GM19043 (cell line): ENCODE measurements at regions not wholly inside any gene's neighbourhood (a gene's known extent, or its start where the extent isn't known, plus 50 kb on each side); places are given as distances from the start of the nearest gene placed in this dataset.
"Not testable (repeated sequence)": the region's sequence is repeated elsewhere in the genome, so short reads cannot be mapped to it uniquely, and the experiment has no call there.

Experiments
- ATAC-seq: cut with Tn5 transposase; IDR thresholded peaks from one replicate; pipeline ENCODE4 v1.9.1; 2021; ENCODE audit warnings: low read depth; ENCODE audit not compliant: unreplicated experiment

DNA sequence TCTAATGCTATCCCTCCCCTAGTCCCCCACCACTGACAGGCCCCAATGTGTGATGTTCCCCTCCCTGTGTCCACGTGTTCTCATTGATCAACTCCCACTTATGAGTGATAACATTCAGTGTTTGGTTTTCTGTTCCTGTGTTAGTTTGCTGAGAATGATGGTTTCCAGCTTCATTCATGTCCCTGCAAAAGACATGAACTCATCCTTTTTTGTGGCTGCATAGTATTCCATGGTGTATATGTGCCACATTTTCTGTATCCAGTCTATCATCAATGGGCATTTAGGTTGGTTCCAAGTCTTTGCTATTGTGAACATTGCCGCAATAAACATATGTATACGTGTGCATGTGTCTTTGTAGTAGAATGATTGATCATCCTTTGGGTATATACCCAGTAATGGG is 153.1 kb downstream of the OR13H1 start:
- not testable (repeated sequence) for ATAC-seq

DNA sequence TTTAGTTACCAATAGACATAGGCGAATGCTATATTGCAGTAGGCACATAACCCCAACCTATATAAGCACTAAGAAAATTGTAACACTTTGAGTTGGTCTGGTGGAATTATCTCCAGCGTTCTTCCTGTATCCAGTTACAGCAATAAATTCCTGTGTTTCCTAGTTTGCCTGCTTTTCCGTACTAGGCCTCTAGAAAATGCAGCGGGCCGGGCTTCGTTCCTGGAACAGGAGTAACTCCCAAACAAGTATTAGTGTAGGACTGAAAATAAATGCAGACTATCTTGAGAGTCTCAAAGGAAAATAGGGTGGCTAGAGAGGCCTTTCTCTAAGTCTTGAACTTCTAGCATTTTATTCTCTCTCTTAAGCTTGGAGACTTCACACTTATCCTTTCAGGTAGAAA is 159.8 kb downstream of the OR13H1 start:
- ATAC-seq, result no peak

DNA sequence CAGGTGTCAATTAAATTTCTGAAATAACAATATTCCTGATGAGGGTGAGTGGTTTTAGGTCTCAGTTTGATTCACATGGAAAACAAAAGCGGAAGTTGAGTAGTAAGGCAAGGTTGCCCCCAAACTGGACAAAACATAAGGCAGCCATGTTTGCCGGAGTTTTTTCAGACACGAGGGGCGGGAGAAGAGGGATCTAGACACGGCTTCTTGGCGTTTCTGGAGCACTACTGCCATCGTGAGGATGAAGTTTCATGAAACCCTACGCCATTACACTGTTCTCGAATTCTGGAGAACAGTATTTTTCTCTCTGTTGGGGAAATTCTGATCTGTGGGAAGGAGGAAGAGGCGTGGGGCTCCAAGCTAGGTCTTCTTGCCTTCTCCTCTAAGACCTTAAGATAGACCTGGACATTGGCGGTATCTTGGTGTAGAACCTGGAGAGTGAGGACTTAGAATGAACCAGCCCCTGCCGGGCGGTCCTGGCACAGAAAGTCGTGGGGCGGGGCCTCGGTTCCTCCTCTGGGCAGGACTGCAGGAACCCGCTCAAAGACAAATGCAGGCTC is 160.3 kb downstream of the OR13H1 start:
- ATAC-seq, result no peak

DNA sequence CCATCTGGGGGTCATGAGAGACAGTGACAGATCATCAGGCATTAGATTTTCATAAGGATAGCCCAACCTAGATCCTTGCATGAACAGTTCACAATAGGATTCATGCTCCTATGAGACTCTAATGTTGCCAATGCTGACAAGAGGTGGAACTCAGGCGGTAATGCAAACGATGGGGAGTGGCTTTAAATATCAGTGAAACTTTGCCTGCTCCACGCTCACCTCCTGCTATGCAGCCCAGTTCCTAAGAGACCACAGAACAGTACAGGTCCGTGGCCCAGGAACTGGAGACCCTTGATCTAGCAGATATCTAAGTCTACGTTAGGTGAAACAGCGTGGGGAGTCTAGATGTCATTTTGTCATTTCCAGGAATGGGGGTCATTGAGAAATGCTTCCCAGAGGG is 165.7 kb downstream of the OR13H1 start:
- no peak for ATAC-seq

DNA sequence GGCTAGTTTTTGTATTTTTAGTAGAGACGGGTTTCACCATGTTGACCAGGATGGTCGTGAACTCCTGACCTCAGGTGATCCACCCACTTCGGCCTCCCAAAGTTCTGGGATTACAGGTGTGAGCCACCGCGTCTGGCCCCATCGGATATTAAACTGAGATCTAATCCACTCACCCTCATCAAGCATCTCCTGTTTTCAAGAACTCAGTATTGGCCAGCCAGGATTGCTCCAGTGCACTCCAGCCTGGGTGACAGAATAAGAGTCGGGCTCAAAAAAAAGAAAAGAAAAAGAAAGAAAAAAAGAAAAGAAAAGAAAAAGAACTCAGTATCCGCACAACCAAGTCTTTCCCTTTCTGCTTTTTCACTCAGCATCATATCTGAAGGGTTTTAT is 167.6 kb downstream of the OR13H1 start:
- ATAC-seq, result no peak

DNA sequence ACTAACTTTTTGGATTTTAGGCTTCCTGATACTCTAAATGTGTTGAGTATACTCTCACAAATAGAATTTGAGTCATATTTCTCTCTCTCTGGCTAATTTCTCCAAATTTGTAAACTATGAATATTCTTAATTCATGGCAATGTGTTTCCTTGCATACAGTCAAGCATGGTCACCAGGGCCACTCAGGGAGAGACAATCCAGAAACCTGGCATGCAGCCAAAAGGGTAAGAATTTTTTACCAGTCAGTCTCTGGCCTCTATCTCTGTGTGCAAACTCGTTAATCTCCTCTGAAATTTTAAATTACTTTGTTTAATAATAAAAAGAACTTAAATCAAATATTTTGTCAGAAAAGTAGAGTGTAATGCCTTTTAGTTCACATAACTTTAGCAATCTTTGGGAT is 179.8 kb downstream of the OR13H1 start:
- ATAC-seq, result no peak

DNA sequence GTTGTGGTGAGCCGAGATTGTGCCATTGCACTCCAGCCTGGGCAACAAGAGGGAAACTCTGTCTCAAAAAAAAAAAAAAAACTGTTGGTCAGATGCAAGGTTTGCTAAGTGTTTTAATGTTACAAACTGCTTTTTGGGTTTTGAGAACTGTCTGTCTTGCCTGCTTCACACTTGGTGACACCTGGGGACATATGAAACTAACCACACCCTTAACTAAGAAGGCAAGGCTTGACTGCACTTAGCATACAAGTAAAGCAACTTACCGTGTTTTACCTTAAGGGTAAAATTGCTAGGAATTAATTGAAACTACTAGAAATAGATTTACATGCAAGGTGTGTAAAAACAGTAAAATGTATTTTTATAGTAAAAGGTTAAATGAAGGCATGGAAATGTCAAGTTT is 180.4 kb downstream of the OR13H1 start:
- no peak for ATAC-seq

DNA sequence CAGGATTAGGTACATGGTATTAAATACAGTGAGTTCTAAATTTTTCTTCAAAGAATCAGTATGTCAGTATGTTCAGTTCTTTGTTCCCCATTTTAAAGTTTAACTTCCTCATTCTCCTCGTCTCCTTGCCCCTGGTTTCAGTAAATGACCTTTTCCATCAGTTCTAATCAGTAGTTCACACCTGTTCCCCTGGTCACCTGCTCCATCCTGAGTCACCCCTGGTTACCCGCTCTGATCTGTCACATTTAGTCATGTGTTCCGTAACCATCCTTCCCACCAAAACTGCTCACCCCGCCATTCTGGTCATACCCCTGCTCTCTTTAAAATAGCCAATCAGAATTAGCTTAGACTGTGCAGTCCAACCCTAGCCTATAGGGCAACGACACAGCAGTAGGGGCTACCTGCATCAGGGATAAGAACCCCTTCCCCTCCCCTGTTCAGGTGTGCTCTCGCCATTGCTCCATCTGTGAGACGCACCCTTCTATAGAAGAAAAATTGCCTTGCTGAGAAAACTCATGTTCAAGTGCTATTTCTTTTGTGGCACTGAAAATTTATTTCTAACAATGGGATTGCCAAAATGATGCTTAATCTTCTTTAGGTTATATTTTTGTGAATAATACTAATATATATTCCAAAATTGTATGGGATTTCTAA is 181.3 kb downstream of the OR13H1 start:
- no peak for ATAC-seq

DNA sequence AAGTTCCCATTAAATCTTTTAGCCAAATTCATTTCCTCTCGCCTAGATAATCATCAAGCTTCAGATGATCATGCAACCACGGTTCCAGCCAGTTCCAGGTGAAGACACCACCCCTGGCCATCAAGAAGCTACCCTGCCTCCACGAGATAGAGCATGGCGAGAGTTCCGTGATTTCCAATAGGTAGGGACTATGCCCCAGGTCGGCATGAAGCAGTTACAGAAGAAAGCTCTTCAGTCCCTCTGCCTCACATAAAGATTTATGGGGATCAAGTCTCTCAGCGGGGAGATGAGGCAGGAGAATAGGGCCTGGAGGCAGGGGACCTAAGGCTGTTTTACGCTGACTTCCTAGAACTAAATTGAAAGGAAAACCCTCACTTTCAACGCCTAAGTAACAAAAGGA is 183.9 kb downstream of the OR13H1 start:
- ATAC-seq, result no peak

DNA sequence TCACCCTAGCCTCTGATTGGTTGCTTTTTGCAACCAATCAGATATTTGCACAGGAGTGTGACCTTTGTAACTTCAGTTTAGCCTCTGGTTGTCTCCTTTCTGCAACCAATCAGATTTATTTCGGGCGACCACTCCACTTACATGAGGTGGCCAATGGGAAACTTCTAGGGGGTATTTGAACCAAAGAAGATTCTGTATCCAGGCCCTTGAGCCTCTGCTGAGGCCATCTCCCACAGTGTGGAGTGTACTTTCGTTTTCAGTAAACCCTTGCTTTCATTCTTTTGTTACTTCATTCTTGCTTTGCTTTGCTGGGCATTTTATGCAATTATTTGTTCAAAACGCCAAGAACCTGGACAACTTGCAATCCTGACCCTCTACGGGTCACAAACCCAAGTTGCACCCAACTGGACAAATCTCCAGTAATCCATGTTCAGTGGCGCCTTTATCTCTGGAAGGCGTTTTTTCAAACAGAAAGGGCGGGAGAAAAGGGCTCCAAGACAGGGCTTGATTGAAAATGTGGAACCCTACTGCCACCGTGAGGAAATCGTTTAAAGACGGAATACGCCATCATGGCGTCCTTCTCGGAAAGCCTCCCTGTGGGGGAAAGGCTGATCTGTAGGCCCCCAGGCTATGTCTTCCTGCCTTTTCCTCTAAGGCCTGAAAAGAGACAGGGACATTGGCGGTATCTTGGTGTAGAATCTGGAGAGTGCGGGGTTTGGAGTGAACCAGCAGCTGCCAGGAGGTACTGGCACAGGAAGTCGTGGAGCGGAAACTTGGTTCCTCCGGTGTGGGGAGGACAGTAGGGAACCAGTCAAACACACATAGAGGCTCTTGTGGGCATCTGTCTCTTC is 184.6 kb downstream of the OR13H1 start:
- ATAC-seq, result no peak

DNA sequence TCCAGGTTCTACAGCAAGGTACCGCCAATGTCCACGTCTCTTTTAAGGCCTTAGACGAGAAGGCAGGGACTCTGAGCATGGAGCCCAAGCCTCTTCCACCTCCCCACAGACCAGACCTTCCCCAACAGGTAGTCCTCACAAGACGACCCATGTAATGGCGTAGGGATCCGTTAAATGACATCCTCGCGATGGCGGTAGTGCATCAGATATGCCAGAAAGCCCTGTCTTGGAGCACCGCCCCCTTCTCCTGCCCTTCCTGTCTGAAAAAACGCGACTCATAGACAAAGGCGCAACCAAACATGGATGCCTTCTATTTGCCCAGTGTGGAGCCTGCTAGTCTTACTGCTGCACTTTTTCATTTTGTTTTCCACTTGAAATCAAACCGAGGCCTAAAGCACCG is 185.4 kb downstream of the OR13H1 start:
- ATAC-seq, result no peak

DNA sequence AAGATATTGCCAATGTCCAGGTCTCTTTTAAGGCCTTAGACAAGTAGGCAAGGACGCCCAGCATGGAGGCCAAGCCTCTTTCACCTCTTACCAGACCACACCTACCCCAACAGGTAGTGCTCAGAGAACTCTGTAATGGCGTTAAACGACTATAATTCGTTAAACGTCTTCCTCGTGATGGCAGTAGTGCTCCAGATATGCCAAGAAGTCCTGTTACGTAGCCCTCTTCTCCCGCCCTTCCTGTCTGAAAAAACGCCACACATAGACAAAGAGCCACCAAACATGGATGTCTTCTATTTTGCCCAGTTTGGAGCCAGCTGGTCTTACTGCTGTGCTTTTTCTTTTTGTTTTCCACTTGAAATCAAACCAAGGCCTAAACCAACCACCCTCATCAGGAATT is 190.7 kb downstream of the OR13H1 start:
- ATAC-seq, result no peak

DNA sequence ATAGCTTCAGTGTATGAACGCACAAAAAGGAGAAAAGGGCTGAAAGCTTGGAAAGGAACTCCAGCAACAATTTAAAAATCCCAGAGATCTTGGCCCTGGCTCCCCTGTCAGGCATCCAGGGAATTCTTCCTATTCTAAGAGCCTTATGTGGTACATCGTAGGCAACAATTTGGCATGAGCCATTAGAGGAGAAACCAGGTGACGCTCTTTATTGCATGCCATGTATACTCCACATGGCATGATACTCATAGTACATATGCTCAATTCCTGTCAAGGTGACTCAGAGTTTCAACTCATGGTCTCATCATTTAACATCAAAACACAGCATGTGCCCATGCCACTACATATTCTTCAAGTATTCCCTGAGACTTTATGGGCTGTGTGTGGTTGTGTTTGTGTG is 191.3 kb downstream of the OR13H1 start:
- no peak for ATAC-seq

DNA sequence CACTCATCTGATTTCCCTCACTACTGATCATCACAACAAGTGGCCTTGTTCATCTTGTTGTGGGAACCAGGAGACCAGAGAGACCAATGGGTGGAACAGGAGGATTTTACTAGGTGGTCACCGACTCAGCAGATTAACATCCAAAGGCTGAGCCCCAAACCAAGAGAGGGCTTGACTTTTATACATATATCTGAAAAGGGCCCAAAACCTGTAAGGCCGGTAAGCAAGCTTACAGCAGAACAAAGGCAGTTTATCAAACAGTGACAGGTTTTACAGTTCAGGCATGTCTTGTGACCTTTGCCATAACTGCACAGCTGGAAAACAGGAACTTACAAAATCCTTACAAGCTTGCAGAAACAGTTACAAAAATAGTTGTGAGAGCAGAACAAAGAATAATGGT is 195.9 kb downstream of the OR13H1 start:
- no peak for ATAC-seq

DNA sequence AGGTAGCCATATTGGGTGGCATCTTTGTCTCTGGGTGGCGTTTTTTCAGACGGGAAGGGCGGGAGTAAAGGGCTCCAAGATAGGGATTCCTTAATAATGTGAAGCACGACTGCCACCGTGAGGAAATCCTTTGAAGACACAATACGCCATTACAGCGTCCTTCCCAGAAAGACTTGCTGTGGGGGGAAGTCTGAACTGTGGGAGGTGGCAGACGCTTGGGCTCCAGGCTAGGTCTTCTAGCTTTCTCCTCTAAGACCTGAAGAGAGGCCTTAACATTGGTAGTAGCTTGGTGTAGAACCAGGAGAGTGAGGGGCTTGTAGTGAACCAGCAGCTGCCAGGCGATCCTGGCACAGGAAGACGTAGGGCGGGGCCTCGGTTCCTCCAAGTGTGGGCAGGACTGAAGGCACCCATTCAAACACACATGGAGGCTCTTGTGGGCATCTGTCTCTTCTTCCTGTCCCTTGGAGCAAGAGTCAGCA is 197.3 kb downstream of the OR13H1 start:
- ATAC-seq, result no peak

DNA sequence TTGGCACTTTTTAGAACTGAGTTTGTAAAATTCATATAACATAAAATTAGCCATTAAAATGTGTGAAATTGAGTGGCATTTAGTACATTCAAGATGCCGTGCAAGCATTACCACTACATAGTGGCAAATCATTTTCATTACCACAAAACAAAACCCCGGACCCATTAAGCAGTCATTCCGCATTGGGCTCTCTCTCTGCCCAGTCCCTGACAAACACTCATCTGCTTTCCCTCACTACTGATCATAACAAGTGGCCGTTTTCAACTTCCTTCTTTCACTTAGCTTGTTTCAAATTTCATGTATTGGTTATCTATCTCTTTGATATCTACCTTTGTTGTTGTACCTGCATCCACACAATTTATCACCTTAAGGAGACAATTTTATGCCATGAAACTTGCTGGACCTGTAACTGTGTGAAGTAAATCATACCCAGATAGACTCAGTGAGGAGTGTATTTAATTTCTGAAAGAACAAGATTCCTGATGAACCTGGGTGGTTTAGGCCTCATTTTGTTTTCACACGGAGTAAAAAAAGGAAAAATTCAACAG is 202.1 kb downstream of the OR13H1 start:
- no peak for ATAC-seq

DNA sequence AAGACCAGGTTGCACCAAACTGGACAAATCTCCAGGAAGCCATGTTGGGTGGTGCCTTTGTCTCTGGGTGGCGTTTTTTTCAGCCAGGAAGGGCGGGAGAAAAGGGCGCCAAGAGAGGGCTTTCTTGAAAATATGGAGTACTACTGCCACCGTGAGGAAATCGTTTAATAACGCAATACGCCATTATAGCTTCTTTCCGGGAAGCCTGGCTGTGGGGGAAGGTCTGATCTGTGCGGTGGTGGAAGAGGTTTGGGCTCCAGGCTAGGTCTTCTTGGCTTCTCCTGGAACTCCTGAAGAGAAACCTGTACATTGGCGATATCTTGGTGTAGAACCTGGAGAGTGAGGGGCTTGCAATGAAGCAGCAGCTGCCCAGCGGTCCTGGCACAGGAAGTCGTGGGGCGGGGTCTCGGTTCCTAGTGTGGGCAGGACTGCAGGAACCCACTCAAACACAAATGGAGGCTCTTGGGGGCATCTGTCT is 202.7 kb downstream of the OR13H1 start:
- no peak for ATAC-seq

DNA sequence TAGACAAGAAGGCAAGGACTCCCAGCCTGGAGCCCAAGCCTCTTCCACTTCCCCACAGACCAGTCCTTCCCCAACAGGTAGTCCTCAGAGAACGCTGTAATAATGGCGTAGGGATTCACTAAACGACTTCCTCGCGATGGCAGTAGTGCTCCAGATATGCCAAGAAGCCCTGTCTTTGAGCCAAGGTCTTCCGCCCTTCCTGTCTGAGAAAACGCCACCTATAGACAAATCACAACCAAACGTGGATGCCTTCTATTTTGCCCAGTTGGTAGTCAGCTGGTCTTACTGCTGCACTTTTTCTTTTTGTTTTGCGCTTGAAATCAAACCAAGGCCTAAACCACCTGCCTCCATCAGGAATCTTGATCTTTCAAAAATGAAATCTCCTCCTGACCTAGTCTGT is 203.3 kb downstream of the OR13H1 start:
- no peak for ATAC-seq

DNA sequence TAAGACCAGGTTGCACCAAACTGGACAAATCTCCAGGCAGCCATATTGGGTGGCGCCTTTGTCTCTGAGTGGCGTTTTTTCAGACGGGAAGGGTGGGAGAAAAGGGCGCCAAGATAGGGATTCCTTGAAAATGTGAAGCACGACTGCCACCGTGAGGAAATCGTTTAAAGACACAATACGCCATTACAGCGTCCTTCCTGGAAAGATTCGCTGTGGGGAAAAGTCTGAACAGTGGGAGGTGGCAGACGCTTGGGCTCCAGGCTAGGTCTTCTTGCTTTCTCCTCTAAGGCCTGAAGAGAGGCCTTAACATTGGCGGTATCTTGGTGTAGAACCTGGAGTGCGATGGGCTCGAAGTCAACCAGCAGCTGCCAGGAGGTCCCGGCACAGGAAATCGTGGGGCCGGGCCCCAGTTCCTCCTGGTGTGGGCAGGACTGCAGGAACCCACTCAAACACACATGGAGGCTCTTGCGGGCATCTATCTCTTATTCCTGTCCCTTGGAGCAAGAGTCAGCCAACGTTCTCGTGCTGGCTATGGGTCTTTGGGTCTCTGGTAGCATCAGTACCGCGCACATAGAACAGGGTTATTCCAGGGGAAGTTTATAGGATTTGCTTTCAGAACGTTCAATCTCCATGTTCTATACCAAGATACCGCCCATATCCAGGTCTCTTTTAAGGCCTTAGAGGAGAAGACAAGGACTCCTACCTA is 208.8 kb downstream of the OR13H1 start:
- ATAC-seq, result no peak

DNA sequence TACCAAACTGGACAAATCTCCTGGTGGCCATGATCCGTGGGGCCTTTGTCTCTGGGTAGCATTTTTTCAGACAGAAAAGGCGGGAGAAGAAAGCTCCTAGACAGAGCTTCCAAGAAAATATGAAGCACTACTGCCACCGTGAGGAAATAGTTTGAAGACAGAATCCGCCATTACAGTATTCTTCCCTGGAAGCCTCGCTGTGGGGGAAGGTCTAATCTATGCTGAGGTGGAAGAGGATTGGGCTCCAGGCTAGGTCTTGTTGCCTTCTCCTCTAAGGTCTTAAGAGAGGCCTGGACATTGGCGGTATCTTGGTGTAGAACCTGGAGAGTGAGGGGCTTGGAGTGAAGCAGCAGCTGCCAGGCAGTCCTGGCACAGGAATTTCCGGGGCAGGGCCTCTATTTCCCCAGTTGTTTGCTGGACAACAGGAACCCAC is 218.9 kb downstream of the OR13H1 start:
- no peak for ATAC-seq

DNA sequence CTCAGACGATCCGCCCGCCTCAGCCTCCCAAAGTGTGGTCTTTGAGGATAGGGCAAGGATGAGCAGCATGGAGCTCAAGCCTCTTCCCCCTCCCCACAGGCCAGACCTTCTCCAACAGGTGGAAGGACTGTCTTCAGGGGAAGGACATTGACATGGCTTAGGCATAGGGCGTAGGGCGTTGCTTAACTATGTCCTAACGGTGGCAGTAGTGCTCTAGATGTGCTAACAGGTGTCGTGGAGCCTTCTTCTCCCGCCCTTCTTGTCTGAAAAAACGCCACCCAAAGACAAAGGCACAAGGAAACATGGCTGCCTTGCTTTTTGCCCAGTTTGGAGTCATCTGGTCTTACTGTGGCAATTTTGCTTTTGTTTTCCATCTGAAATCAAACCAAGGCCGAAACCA is 219.8 kb downstream of the OR13H1 start:
- no peak for ATAC-seq
